COR-L47 (cell line): ENCODE measurements at regions not wholly inside any gene's neighbourhood (a gene's known extent, or its start where the extent isn't known, plus 50 kb on each side); places are given as distances from the start of the nearest gene placed in this dataset.
A peak's percentile ranks its signal among the peaks of the same experiment; 100 is the strongest.
"Not testable (repeated sequence)": the region's sequence is repeated elsewhere in the genome, so short reads cannot be mapped to it uniquely, and the experiment has no call there.

Source experiments
- DNase-seq: peaks from one replicate; lab custom pipeline; 2025; lab: John Stamatoyannopoulos, UW

DNA sequence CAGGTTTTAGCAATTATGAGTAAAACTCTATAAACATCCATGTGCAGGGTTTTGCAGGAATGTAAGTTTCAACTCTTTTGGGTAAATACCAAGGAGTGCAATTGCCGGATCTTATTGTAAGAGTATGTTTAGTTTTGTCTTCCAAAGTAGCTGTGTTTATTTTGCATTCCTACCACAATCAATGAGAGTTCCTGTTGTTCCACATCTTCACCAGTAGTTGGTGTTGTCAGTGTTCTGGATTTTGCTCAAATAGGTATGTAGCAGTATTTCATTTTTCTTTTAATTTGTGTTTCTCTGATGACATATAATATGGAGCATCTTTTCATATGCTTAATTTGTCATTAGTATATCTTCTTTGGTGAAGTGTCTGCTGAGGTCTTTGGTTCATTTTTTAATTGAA, 185.1 kb upstream of the GALNT15 start:
- no peak for DNase-seq

DNA sequence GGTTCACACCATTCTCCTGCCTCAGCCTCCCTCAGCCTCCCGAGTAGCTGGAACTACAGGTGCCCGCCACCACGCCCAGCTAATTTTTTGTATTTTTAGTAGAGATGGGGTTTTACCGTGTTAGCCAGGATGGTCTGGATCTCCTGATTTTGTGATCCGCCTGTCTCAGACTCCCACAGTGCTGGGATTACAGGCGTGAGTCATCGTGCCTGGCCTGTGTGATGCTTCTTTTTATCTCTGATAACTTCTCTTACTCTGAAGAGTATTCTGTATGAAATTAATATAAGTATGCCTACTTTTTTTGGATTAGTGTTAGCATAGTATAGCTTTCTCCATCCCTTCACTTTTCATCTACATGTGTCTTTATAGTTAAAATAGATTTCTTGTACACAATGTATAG, 180.8 kb upstream of the GALNT15 start:
- not testable (repeated sequence) for DNase-seq

DNA sequence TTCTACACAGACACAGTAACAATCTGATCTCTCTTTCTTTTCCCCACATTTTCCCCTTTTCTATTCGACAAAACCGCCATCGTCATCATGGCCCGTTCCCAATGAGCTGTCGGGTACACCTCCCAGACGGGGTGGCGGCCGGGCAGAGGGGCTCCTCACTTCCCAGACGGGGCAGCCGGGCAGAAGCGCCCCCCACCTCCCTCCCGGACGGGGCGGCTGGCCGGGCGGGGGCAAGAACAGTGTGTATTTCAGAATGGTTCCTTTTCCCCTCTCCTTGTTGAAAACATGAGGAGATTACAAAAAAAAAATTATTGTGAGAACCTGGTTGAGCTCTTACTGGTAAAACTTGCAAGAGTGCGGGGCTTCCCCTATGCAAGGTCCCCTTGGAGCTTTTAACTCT, 178.0 kb upstream of the GALNT15 start:
- DNase-seq, result not testable (repeated sequence)

DNA sequence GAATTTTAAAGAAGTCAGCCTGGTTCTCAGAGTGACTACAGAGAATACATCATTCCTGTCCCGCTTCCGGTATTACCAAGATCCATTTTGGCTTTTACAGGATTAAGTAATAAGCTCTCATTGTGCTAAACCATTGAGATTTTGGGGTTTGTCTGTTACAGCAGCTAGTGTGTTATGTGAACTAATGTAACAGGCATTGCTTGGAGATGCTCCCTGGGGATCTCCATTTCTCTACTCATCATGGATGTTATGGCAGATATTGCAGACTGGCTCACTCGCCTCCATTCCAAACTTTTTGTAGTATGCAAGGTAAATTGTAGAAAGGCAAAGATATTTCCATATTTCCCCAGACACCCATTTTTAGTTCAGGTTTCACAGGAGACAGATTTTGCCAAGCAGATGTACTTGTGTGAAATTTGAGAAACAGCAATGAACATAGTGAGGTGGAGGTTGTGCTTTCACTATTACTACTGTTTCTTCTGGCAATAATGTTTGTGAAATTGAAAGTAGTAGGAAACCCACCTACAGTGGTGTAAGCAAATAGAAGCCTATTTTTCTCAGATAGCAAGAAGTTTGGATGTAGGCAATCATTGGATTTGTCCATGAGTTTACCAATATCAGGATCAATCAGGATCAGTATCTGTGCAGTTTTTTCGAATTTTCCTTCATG, 177.1 kb upstream of the GALNT15 start:
- no peak for DNase-seq

DNA sequence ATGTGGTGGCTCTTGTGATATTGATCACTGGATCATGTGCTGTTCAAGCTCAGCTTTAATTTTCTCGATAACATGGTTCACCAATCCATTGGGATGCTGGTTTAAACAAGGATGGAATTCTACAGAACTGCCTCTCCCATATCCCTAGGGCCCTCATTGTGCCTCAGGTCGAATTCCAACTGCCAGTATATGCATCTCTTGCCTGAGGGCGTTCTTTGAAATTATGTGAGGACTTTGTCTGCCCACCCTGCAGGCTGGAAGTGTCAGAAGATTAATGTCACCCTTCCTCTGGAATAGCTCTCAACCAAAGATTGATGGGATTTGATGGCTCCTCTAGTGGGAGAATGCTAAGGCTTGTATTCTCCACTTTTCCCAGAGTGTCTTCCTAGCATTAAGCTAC, 175.6 kb upstream of the GALNT15 start:
- DNase-seq, result no peak

DNA sequence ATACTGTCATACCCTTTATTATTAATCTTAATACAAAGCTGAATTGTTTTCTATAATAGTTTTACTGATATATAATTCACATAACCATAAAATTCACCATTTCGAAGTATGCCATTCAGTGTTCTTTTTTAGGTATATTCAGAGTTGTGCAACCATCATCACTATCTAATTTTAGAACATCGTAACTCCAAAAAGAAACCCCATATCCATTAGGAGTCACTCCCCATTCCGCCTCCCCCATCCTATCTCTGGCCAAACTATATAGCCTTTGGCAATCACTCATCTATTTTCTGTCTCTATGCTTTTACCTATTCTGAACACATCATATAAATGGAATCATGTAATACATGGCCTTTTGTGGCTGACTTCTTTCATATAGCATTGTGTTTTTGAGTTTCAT, 169.7 kb upstream of the GALNT15 start:
- DNase-seq, result no peak

DNA sequence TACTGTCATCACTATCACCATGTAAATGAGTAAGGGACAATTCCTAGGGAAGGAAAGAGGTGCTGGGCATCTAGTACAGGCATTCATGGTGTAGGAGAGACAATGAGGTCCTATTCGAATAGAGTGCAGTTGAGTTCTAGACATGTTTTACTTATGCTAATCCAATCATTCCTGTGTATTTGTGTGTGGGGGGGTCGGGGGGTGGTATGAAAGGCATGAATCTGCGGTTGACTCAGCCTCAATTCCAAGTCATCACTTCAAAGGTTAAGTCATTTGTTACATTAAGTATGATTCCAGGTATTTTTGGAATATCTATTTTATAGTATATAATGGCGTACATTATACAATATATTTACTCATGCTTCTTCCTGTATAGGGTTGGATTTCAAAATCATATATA, 163.1 kb upstream of the GALNT15 start:
- DNase-seq, result no peak

DNA sequence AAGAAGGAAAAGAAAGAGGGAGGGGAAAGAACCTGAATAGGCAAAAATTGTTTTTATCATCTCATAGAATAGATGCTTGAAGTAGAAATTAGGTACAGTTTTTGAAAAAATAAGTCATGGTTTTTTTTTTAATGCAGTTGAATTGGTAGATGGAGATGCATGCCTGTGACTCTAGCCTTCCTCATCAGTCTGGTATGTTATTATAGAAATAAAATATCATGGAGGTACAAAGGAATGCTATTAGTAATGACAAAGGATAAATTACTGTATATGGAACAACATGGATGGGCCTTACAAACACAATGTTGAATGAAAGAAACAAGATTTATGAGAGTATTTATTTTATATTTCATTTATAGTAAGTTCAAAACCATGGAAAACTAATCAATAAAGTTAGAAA, 162.4 kb upstream of the GALNT15 start:
- no peak for DNase-seq

DNA sequence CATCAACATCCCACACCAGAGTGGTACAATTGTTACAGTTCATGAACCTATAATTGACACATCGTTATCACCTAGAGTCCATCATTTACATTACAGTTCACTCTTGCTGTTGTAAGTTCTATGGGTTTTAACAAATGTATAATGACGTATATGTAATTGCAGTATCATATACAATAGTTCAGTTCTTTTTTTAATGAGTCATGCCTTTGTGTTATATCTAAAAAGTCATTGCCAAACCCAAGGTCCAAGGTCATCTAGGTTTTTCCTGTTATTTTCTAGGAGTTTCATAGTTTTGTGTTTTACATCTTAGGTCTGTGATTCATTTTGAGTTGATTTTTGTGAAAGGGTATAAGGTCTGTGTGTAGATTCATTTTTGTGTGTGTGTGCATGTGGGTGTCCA, 160.9 kb upstream of the GALNT15 start:
- DNase-seq, result no peak

DNA sequence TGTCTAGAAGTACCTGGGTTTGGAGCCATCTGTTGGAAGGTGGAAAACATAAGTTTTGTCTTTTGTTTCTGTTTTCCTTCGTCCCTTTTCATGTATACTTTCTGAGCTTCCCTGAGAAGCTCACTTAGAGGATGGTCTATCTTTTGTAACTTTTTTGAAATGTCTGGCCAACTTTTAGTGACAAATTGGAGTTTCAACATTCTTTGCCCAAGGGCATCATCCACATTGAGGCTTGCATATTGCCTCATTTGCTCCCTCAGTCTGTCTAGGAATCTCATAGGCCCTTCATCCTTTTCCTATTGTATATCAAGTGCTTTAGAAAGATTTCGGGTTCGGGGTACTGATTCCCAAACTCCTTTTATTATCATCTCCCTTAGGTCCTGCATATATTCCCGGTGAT, 152.7 kb upstream of the GALNT15 start:
- DNase-seq, result not testable (repeated sequence)

DNA sequence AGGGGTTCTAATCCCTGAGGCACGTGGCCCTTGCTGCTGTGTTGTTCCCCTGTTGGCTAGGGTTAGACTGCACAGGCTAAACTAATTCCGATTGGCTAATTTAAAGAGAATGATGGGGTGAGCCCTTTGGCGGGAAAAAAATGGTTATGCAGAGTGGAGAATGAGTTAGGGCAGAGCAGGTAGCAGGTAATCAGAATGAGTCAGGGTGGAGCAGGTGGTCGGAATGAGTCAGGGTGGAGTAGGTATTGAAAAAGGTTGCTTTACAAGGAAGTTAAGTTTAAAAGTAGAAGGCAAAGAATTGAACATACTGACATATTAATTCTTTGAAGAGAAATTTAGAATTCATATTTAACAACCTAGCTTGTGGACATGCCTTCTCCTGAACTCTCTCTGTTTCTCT, 150.6 kb upstream of the GALNT15 start:
- DNase-seq, result not testable (repeated sequence)

DNA sequence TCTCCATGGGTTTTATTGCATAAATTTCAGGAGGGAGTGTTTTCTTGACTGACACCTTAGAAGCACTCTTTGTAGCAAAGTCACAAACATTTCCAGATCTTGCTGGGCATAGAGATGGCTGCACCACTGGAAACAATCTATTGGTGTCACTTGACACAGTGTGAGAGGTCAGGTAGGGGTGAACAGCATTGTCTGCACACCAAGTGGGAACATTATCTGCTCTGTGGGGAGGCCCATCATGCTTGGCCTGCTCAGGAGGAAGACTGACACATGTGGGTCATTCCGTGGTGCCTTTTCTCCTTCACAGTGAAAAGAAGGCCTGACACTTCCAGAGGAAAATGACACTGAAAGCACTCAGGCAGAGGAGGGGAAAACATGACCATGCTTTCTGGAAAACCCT, 149.9 kb upstream of the GALNT15 start:
- no peak for DNase-seq

DNA sequence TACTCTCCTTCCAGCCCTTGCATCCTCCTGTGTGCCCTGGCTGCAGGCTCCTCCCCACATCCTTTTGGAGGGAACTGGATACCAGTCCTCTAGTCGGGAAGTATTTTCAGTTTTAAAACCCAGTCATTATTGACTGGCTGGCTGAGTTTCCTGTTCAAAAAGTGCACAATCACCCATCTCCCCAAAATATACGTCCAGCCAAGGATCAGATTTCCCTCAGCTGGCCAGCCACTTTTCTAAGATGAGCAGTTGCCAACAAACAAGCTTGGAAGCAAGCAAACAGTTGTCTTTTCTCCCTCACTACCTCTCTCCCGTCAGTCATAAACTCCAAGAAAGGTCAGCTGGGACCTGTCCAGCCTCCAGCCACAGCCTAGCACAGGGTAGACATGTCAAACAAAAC, 147.7 kb upstream of the GALNT15 start:
- DNase-seq, result no peak

DNA sequence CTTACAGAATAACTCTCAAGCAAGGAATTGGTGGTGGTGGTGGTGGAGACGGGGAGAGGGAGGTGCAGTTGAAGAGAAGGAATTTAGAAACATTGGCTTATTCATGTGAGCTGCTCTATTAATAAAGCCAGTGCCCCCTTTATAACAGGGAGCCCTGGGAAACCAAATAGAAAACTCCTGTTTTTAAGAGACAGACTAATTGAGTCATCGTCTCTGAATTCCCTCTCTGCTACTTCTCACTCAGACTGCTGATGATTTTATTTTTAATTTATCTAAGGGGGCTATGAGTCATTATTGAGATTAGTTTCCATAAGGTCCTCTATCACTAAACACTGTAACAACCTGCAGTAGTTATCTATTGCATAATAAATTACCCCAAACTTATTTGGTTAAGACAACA, 145.9 kb upstream of the GALNT15 start:
- DNase-seq, result no peak

DNA sequence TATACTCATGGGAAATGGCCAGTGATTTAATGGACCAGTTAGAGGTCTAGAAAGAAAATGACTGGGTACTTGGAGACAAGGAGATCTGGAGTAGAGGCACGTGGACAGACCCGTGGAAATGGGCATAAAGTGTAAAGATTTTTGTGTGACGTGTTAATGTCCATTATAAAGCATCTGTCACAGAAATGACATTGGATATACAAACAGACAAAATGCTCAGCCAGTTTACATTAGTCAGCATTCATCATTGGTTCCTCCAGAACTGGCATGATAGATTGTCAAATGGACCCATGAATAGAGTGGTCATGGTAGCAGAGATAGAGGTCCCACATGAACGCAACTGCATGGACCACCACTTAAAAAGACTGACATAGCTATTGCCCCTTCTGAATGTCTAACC, 144.1 kb upstream of the GALNT15 start:
- DNase-seq, result no peak

DNA sequence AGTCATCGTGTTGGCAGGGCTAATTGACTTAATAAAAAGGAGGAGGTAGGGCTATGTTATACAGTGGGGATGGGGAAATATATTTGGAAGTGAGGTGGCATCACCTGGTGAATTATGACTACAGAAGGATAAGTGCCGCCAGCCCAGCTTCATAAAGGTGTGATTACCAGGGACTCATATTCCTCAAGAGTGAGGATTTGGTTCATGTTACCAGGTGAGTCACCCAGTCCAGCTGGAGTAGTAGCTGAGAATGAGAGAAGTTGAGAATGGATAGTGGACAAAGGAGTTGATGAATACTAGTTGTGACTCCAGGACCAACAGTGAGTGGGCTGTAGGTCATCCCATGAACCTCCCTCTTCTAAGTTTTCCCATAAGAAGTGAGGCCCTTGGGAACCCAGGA, 143.0 kb upstream of the GALNT15 start:
- DNase-seq, result no peak

DNA sequence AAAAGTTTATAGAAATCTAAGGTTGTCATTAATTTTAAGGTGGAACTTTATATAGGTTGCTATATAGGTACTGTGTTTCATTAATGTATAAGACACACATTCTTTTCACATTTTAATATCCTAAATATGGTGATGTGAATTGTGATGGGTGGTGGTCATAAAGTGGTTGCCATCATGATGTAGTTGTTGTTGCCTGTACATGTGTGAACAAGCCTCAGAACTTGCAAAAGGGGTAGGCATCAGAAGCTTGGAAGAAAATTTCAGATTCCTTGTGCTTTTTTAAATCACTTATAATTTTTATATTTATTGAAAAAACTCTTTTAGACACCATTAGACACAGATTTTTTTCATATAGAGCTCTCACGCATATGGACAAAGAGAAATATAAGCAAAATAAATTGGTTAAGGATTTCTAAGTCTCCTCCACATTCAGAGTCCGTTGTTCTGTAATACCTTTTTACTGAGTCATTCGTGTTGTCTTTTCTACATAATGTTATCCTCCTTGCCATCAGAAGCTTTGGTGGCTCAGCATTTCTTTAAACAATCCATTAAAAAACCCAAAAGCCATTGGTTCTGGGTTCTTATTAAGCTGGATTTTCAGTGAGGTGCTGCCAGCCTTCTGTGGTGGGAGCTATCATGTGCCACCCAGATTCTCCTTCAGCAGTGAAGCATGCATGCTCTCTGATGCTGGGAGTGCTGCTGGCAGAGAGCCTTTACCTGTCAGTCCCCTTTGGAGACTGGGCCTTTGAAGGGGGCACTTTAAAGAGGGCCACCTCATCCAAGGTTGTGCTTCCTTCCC, 140.4 kb upstream of the GALNT15 start:
- DNase-seq, result no peak

DNA sequence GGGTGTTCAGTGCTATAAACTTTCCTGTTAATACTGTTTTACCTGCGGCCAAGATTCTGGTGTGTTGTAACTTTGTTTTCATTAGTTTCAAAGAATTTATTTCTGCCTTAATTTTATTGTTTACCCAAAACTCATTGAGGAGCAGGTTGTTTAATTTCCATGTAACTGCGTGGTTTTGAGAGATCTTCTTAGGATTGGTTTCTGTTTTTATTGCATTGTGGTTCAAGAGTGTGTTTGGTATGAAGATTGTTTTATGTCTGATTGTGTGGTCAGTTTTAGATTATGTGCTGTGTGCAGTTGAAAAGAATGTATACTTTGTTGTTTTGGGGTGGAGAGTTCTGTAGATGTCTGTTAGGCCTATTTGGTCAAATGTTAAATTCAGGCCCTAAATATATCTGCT, 133.5 kb upstream of the GALNT15 start:
- no peak for DNase-seq

DNA sequence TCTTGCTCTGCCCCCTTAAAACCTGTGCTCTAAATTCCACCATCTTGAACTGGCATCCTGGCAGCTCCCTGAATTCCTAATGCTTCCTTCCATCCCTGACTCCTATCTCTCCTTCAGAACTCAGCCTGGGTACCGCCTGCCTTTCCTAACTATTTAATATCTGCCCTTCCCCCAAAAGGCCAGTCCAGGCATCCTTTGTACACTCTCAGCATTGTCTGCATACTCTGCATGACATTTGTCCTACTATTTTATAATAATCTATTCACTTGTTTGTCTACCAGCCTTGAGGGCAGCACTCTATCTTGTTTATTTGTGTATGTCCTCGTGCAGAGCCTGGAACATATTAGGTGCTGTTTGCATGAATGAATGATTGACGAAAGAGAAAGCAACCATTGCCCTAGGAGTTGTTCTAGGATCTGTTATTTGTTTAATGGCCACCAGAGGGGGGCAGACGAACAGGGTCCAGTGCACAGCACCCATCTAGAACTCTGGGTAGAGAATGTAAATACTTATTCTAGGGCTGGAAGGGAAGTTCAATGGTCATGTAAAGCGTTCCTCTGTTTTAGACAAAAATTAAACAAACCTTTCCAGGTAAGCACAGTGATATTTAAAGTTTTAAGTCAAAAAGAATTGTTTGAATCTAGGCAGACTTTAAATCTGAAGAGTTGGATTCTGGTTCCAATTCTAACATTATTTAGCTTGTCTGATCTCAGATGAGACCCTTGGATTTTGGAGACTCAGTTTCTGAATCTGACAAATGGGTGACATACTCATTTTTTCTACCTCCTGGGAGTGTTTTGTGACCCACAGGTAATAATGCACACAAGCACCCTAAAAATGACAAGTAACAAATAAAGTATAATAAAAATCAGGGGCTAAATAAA, 125.8 kb upstream of the GALNT15 start:
- DNase-seq, result peak; percentile 17

DNA sequence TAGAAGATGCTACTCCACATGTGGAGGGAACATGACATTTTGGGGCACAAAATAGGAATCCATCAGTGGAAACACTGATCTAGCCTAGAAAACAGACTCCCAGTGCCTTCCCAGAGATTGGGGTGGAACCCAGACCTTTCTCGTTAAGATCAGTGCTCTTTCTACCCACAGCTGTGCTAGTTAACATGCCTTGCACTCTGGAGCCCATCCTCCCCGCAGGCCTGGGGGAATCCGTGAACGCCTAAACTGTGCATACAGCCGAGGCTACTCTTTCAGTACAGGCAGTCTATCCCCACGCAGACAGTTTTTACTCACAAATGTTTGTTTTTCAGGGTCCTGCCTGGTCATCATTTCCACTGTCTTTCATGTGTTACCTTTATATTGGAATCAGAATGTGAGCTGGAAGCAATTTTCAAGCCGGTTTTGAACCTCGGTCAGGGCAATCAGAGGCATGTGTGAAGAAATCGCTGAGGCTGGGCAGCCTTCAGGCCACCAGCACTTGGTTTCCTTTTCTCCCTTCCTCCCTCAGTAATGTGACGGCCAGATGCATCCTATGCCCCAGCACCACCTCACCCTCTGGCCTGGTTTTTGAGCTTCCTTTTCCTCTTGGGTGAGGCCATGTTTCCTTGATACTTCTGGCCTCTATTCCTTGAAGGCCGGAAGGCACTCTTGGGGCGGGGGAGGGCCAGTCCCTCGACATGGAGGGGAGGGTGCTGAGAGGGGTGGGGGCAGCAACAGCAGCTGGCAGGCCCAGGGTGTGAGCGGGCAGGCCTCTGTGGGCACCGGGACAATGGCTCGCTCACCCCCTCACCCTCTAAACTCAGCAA, 123.6 kb upstream of the GALNT15 start:
- no peak for DNase-seq

DNA sequence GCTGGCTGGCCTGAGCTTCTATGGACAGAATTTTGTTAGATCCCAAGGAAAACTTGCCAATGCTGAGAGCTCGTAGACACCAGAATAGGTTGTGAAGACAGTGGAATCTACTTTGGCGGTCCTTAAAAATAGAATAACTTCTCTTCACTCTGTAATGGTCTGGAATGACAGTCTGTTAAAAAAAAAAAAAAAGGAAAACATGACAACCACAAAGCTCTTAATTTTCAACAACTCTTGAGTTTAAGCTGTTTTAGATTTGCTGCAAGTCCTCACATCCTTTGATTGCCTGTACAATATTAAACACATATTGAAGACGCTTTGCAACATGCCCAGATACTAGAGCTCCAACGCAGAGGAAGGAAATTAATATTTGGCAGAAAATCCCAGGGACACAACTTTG, 122.8 kb upstream of the GALNT15 start:
- no peak for DNase-seq

DNA sequence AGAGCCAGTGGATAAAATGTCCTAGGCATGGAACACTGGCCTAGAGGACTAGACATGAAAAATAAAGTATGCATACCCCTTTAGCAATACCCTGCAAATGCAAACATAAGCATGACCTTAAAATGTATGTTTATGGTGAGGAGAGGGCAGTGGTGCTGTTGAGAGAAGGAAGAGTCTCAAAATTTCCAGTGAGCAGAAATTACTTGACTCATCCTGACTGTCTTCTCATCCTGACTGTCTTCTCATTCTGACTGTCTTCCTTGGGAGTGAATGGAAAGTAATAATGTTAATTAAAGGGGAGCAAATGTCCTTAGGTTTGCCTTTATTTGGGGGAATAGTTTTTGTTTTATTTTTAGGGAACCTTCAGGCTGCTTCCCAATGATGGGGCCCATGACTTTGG, 121.5 kb upstream of the GALNT15 start:
- no peak for DNase-seq
